ENCODE measurements at regions not wholly inside any gene's neighbourhood (a gene's known extent, or its start where the extent isn't known, plus 50 kb on each side); places are given as distances from the start of the nearest gene placed in this dataset.

DNA sequence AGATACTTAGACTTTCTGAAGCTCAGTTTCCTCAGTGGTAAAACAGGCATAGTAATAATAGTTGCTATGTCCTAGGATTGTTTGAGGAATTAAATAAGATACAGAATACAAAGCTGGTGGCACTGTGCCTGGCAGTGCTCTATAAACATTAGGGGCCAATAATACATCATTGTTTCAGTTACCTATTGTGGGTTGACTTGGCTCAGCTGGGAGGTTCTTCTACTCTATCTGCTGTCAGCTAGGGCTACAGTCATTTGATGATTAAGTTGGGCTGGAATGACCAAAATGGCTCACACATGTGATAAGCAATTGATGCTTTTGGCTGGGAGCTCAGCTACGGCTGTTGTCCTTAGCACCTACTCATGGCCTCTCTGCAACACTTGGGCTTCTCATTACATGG is 121.2 kb upstream of the USP9X start:
- DNase-seq (no peak), ATAC-seq (ENCODE audit: low read depth) (no peak)
- Histone ChIP-seq H3K4me2 (replicated peaks; ENCODE audit: low read depth, low read length, poor library complexity, severe bottlenecking) (no peak overlapping the region), H3K4me3 (ENCODE audit: control extremely low read depth in 1 of 5, extremely low read depth in 1 of 5, insufficient read depth in 1 of 5, low read depth in 2 of 5, low read length in 4 of 5) (no peak overlapping the region), H3K27ac (ENCODE audit: low read length in 2 of 2) (no peak overlapping the region), H3K27me3 (replicated peaks in 1 of 4; ENCODE audit: control extremely low read depth in 1 of 4, control insufficient read depth in 3 of 4, insufficient read depth in 4 of 4, low read length in 3 of 4) (no peaks in the 10 kb centered on the region), H3K79me2 (ENCODE audit: control insufficient read depth, insufficient read depth, low read length) (no peaks in the 10 kb centered on the region), H3K9ac (ENCODE audit: low read length) (no peak overlapping the region), H4K20me1 (ENCODE audit: control insufficient read depth, insufficient read depth, low read length, poor library complexity, severe bottlenecking) (no peaks in the 10 kb centered on the region), H3K36me3 (replicated peaks in 1 of 2; ENCODE audit: control extremely low read depth in 1 of 2, control insufficient read depth in 1 of 2, extremely low read depth in 1 of 2, insufficient read depth in 2 of 2, low read length in 1 of 2) (no peaks in the 10 kb centered on the region), H2AFZ (ENCODE audit: insufficient read depth, low read depth, low read length, poor library complexity, severe bottlenecking) (no peak overlapping the region), H3K9me3 (ENCODE audit: control extremely low read depth in 1 of 3, control insufficient read depth in 2 of 3, insufficient read depth in 1 of 3, low read length in 2 of 3) (no peaks in the 10 kb centered on the region), H3K4me1 (ENCODE audit: control insufficient read depth in 2 of 2, insufficient read depth in 2 of 2, low read length in 2 of 2) (no peaks in the 10 kb centered on the region)
- intact Hi-C loops (cut with micrococcal nuclease): no loop called here
- WGBS (ENCODE audit: insufficient coverage): no CpG with 5 or more reads among the region's 1 CpG
- TF ChIP-seq CTCF (IDR thresholded peaks at IDR 0.05) (no peak), EZH2 (IDR thresholded peaks at IDR 0.05; ENCODE audit: borderline replicate concordance, insufficient read depth, low read depth, low read length, poor library complexity, severe bottlenecking) (no peak)
- ChIA-PET CTCF (no interaction called here), POLR2A (no interaction called here)
- Mint-ChIP-seq H3K27ac (no peak overlapping the region), H3K9me3 (ENCODE audit: insufficient read depth) (no peaks in the 10 kb centered on the region), H3K4me3 (no peak overlapping the region), H3K27me3 (no peaks in the 10 kb centered on the region), H3K4me1 (peaks cover 6% of the 10 kb centered on the region)

GRCh38 chrX:40964633-40965586 is 120.3 kb upstream of the USP9X start:
- H3K27me3 Mint-ChIP-seq: no peaks in the 10 kb centered on the region
- H3K9me3 Mint-ChIP-seq (ENCODE audit: insufficient read depth): no peaks in the 10 kb centered on the region
- H3K36me3 ChIP-seq (replicated peaks in 1 of 2; ENCODE audit: control extremely low read depth in 1 of 2, control insufficient read depth in 1 of 2, extremely low read depth in 1 of 2, insufficient read depth in 2 of 2, low read length in 1 of 2): no peaks in the 10 kb centered on the region
- POLR2A ChIA-PET: no interaction called here
- no CpG with 5 or more reads among the region's 4 CpGs for WGBS (ENCODE audit: insufficient coverage)
- no peak overlapping the region for H3K4me3 Mint-ChIP-seq
- H3K27ac Mint-ChIP-seq: no peak overlapping the region
- DNase-seq (no peak), ATAC-seq (ENCODE audit: low read depth) (no peak)
- no peak overlapping the region for H3K4me3 ChIP-seq (ENCODE audit: control extremely low read depth in 1 of 5, extremely low read depth in 1 of 5, insufficient read depth in 1 of 5, low read depth in 2 of 5, low read length in 4 of 5)
- no peaks in the 10 kb centered on the region for H4K20me1 ChIP-seq (ENCODE audit: control insufficient read depth, insufficient read depth, low read length, poor library complexity, severe bottlenecking)
- H3K4me1 Mint-ChIP-seq: peaks cover 6% of the 10 kb centered on the region
- CTCF ChIA-PET: interaction anchor here (0.7 kb wide), 1 partner anchor 133 kb away, joined by 3 read pairs; no protein-coding TSS in a partner anchor
- H3K4me2 ChIP-seq (replicated peaks; ENCODE audit: low read depth, low read length, poor library complexity, severe bottlenecking): no peak overlapping the region
- H3K27me3 ChIP-seq (replicated peaks in 1 of 4; ENCODE audit: control extremely low read depth in 1 of 4, control insufficient read depth in 3 of 4, insufficient read depth in 4 of 4, low read length in 3 of 4): no peaks in the 10 kb centered on the region
- H3K79me2 ChIP-seq (ENCODE audit: control insufficient read depth, insufficient read depth, low read length): no peaks in the 10 kb centered on the region
- no peaks in the 10 kb centered on the region for H3K4me1 ChIP-seq (ENCODE audit: control insufficient read depth in 2 of 2, insufficient read depth in 2 of 2, low read length in 2 of 2)
- TF ChIP-seq EZH2 (IDR thresholded peaks at IDR 0.05; ENCODE audit: borderline replicate concordance, insufficient read depth, low read depth, low read length, poor library complexity, severe bottlenecking) (no peak), CTCF (IDR thresholded peaks at IDR 0.05) (no peak)
- H2AFZ ChIP-seq (ENCODE audit: insufficient read depth, low read depth, low read length, poor library complexity, severe bottlenecking): no peak overlapping the region
- H3K9me3 ChIP-seq (ENCODE audit: control extremely low read depth in 1 of 3, control insufficient read depth in 2 of 3, insufficient read depth in 1 of 3, low read length in 2 of 3): no peaks in the 10 kb centered on the region
- no peak overlapping the region for H3K27ac ChIP-seq (ENCODE audit: low read length in 2 of 2)
- intact Hi-C loops (cut with micrococcal nuclease): no loop called here
- H3K9ac ChIP-seq (ENCODE audit: low read length): no peak overlapping the region

Data from B cell (primary cell).